Endothelial cell of umbilical vein (primary cell): ENCODE measurements at regions not wholly inside any gene's neighbourhood (a gene's known extent, or its start where the extent isn't known, plus 50 kb on each side); places are given as distances from the start of the nearest gene placed in this dataset.

Experiments used
- BruUV-seq: library from RNA; stranded (reverse); fragments of 400-500 nt; replicated peaks from 2 replicates; lab custom pipeline; 2021; lab: Mats Ljungman, UMichigan
- CTCF ChIA-PET: fragments of 300-600, 350-600 bp; sonication (Branson Sonifier 250); formaldehyde crosslinking; loops from one replicate; lab custom pipeline; 2021; ENCODE audit warnings: antibody characterized with exemption, inconsistent platforms; lab: Charles Lee
- POLR2A ChIA-PET: fragments of 300-600, 350-600 bp; sonication (Branson Sonifier 250); formaldehyde crosslinking; loops from one replicate; lab custom pipeline; 2021; ENCODE audit warnings: antibody characterized with exemption, inconsistent platforms; lab: Charles Lee
- DNase-seq: peaks from one replicate; pipeline ENCODE4 v3.0.0-alpha.2; 2011; ENCODE audit warnings: low read depth, low spot score
- FAIRE-seq: peaks from 2 replicates; lab custom pipeline; 2011; peaks lifted over from hg19 to GRCh38; lab: Jason Lieb, UNC
- H2AFZ ChIP-seq: 2 replicates; pipeline ENCODE4 v1.6.0; 2012; ENCODE audit warnings: low read depth, low read length, control low read depth, inconsistent platforms
- H3K27ac ChIP-seq: 2 replicates; pipeline ENCODE4 v1.5.1; 2011; ENCODE audit warnings: low read depth, mild to moderate bottlenecking, control low read depth, low read length, moderate library complexity; ENCODE audit not compliant: insufficient read depth
- H3K27me3 ChIP-seq, 2 experiments: 2 replicates each; pipeline versions ENCODE4 v1.6.0 to v1.6.1; 2011; ENCODE audit warnings: low read length in 2 of 2, mixed read lengths in 1 of 2; ENCODE audit not compliant: control insufficient read depth in 2 of 2, insufficient read depth in 2 of 2
- H3K36me3 ChIP-seq, 2 experiments: 2 replicates in 1 of 2; 3 replicates in 1 of 2; pipeline ENCODE4 v1.5.1; 2011; ENCODE audit warnings: low read length in 2 of 2, mild to moderate bottlenecking in 1 of 2, moderate library complexity in 1 of 2; ENCODE audit not compliant: control insufficient read depth in 2 of 2, insufficient read depth in 2 of 2; ENCODE audit errors: extremely low read depth in 1 of 2
- H3K4me1 ChIP-seq: 3 replicates; pipeline ENCODE4 v1.5.1; 2011; ENCODE audit warnings: mild to moderate bottlenecking, low read length; ENCODE audit not compliant: control insufficient read depth, insufficient read depth; ENCODE audit errors: extremely low read depth
- H3K4me2 ChIP-seq: 2 replicates; pipeline ENCODE4 v1.6.1; 2011; ENCODE audit warnings: low read length, control low read depth, mixed read lengths; ENCODE audit not compliant: insufficient read depth
- H3K4me3 ChIP-seq, 3 experiments: fragments of 200-600 bp in 1 of 3; sonication (generic), shearing (Covaris generic) in 1 of 3; replicated peaks in 1 of 3; 2 replicates each; pipeline ENCODE4 v1.5.1; 2011 to 2016; ENCODE audit warnings: control low read depth in 3 of 3, low read length in 3 of 3, mild to moderate bottlenecking in 2 of 3, inconsistent platforms in 1 of 3, low read depth in 1 of 3, moderate library complexity in 1 of 3; ENCODE audit not compliant: insufficient read depth in 1 of 3
- H3K79me2 ChIP-seq: 2 replicates; pipeline ENCODE4 v1.6.0; 2012; ENCODE audit warnings: low read length, inconsistent platforms; ENCODE audit not compliant: control insufficient read depth, insufficient read depth
- H3K9ac ChIP-seq: replicated peaks from 2 replicates; pipeline ENCODE3; 2011; ENCODE audit warnings: low read length, control low read depth; ENCODE audit not compliant: insufficient read depth; ENCODE audit errors: extremely low read depth
- H3K9me1 ChIP-seq: replicated peaks from 3 replicates; pipeline ENCODE4 v1.6.0; 2011; ENCODE audit warnings: mild to moderate bottlenecking, low read length; ENCODE audit not compliant: control insufficient read depth, insufficient read depth; ENCODE audit errors: extremely low read depth
- H3K9me3 ChIP-seq: replicated peaks from 2 replicates; pipeline ENCODE4 v1.5.1; 2012; ENCODE audit warnings: low read length, inconsistent platforms; ENCODE audit not compliant: control insufficient read depth, insufficient read depth
- H4K20me1 ChIP-seq: replicated peaks from 2 replicates; pipeline ENCODE3; 2011; ENCODE audit warnings: mild to moderate bottlenecking, low read length; ENCODE audit not compliant: control insufficient read depth, insufficient read depth; ENCODE audit errors: extremely low read depth
- EZH2 ChIP-seq: IDR thresholded peaks from 2 replicates; pipeline ENCODE4 v1.6.1; 2012; ENCODE audit warnings: borderline replicate concordance, low read depth, mild to moderate bottlenecking, moderate library complexity, low read length, inconsistent platforms; ENCODE audit not compliant: severe bottlenecking
- FOS ChIP-seq: IDR thresholded peaks from 2 replicates; pipeline ENCODE4 v1.6.1; 2011; ENCODE audit warnings: mild to moderate bottlenecking, low read length, moderate library complexity, borderline replicate concordance; ENCODE audit not compliant: insufficient read depth
- GATA2 ChIP-seq: IDR thresholded peaks from 2 replicates; pipeline ENCODE4 v1.7.0; 2011; ENCODE audit warnings: low read depth, mild to moderate bottlenecking, moderate library complexity, mixed read lengths, low read length; ENCODE audit not compliant: insufficient read length, insufficient read depth
- JUN ChIP-seq: IDR thresholded peaks from 2 replicates; pipeline ENCODE4 v1.6.1; 2011; ENCODE audit warnings: borderline replicate concordance, low read depth; ENCODE audit not compliant: insufficient read length, insufficient read depth
- MYC ChIP-seq: IDR thresholded peaks from one replicate; pipeline ENCODE4 v1.6.1; 2011; ENCODE audit warnings: mild to moderate bottlenecking, low read depth, low read length
- POLR2A ChIP-seq: IDR thresholded peaks from 2 replicates; pipeline ENCODE4 v1.6.1; 2012; ENCODE audit warnings: low read depth, mild to moderate bottlenecking, control low read depth, low read length
- POLR2AphosphoS5 ChIP-seq: IDR thresholded peaks from 2 replicates; pipeline ENCODE4 v1.6.1; 2012; ENCODE audit warnings: low read depth, mild to moderate bottlenecking, control low read depth, low read length, moderate library complexity; ENCODE audit not compliant: insufficient read depth
- dilution Hi-C: fragments of 300-500 bp; cut with MboI; formaldehyde crosslinking; loops from one replicate; pipeline ENCODE4 v1.15.0; 2019; ENCODE audit warnings: low sequenced_read_pairs; ENCODE audit not compliant: extremely low pct_ligation_motif_present
- intact Hi-C: fragments of 100-400 bp; cut with micrococcal nuclease; formaldehyde crosslinking; loops from one replicate; pipeline ENCODE4 v1.10.0; 2022
- TF ChIP-seq, protein P1 (sequence below), 2 donors: IDR thresholded peaks; 1 replicate in 1 of 2; 2 replicates in 1 of 2; pipeline ENCODE4 v1.5.1; 2011; ENCODE audit warnings: low read length in 2 of 2, mild to moderate bottlenecking in 2 of 2, moderate library complexity in 2 of 2, control low read depth in 1 of 2, inconsistent platforms in 1 of 2, low read depth in 1 of 2; ENCODE audit not compliant: insufficient read depth in 1 of 2; ENCODE audit errors: extremely low read depth in 1 of 2

DNA sequence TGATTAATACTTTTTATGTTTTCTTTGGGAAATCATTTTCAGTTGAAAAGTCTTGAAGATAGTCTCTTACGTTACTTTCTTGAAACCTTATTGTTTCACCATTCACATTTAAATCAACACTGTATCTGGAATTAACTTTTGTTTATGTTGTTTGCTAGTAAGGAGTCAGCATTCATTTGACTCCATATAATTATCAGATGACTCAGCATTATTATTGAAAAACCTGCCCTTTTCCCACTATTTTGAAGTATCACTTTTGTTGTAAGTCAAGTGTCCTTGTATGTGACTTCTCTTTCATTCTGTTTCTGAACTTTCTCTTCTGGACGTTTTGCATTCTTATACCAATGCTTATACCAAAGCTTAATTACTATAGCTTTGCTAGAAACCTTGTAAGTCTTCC, 186.1 kb upstream of the KLF12 start:
- H3K79me2 ChIP-seq, result no peaks in the 10 kb centered on the region
- FAIRE-seq (no peak), DNase-seq (no peak)
- no peak overlapping the region for H3K27ac ChIP-seq
- dilution Hi-C loops (no loop called here), intact Hi-C loops (no loop called here)
- H4K20me1 ChIP-seq, result no peaks in the 10 kb centered on the region
- POLR2A ChIA-PET, result no interaction called here
- H3K27me3 ChIP-seq, result no peaks in the 10 kb centered on the region
- no TSS peak for BruUV-seq
- H3K9me1 ChIP-seq, result peaks cover 2% of the 10 kb centered on the region
- no peaks in the 10 kb centered on the region for H3K36me3 ChIP-seq
- TF ChIP-seq EZH2, result no peak
- TF ChIP-seq, protein P1, sequence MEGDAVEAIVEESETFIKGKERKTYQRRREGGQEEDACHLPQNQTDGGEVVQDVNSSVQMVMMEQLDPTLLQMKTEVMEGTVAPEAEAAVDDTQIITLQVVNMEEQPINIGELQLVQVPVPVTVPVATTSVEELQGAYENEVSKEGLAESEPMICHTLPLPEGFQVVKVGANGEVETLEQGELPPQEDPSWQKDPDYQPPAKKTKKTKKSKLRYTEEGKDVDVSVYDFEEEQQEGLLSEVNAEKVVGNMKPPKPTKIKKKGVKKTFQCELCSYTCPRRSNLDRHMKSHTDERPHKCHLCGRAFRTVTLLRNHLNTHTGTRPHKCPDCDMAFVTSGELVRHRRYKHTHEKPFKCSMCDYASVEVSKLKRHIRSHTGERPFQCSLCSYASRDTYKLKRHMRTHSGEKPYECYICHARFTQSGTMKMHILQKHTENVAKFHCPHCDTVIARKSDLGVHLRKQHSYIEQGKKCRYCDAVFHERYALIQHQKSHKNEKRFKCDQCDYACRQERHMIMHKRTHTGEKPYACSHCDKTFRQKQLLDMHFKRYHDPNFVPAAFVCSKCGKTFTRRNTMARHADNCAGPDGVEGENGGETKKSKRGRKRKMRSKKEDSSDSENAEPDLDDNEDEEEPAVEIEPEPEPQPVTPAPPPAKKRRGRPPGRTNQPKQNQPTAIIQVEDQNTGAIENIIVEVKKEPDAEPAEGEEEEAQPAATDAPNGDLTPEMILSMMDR (IDR thresholded peaks at IDR 0.05; ENCODE audit: extremely low read depth in 1 of 2, insufficient read depth in 1 of 2, low read depth in 1 of 2, low read length in 2 of 2), result no peak
- TF ChIP-seq POLR2AphosphoS5, result no peak
- no peak for TF ChIP-seq MYC
- no peak for TF ChIP-seq FOS
- TF ChIP-seq POLR2A, result no peak
- CTCF ChIA-PET, result no interaction called here
- no peak overlapping the region for H2AFZ ChIP-seq
- H3K4me1 ChIP-seq, result no peaks in the 10 kb centered on the region
- no peak overlapping the region for H3K9ac ChIP-seq
- H3K4me3 ChIP-seq, result no peak overlapping the region
- no peaks in the 10 kb centered on the region for H3K9me3 ChIP-seq
- no peak overlapping the region for H3K4me2 ChIP-seq

DNA sequence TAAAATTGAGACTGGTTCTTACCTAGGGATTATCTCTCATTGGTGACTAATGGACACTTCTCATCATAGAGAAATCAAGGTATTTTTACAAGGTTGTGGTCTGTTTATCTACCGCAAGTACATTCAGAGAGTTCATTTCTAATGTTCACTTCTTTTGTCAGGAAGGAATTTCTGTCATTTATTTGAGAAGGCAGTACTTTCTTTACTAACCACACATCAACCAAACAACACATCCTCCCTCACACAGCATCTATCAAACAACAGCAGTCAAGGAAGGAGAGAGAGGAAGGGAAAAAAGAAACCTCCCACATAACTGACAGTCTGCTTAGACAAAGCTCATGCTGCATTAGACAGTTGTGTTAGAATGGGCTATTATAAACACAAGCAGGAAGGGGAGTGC, 182.3 kb upstream of the KLF12 start:
- ChIA-PET POLR2A (interaction anchor here (0.7 kb wide), 1 partner anchor 161 kb away, joined by 3 read pairs; no protein-coding TSS in a partner anchor), CTCF (interaction anchor here (0.9 to 1.5 kb wide), 2 partner anchors 12 to 28 kb away, joined by 3 to 4 read pairs; no protein-coding TSS in a partner anchor)
- Histone ChIP-seq H3K36me3 (no peaks in the 10 kb centered on the region), H3K9ac (no peak overlapping the region), H3K79me2 (no peaks in the 10 kb centered on the region), H3K9me3 (no peaks in the 10 kb centered on the region), H3K27ac (no peak overlapping the region), H3K27me3 (no peaks in the 10 kb centered on the region), H2AFZ (no peak overlapping the region), H3K4me1 (no peaks in the 10 kb centered on the region), H4K20me1 (no peaks in the 10 kb centered on the region), H3K9me1 (peaks cover 2% of the 10 kb centered on the region), H3K4me2 (no peak overlapping the region), H3K4me3 (no peak overlapping the region)
- TF ChIP-seq FOS (no peak), POLR2A (no peak), MYC (no peak), POLR2AphosphoS5 (no peak), GATA2 (no peak), JUN (no peak)
- TF ChIP-seq, protein P1 (IDR thresholded peaks at IDR 0.05; ENCODE audit: extremely low read depth in 1 of 2, insufficient read depth in 1 of 2, low read depth in 1 of 2, low read length in 2 of 2), result no peak
- intact Hi-C loops, result no loop called here
- FAIRE-seq (no peak), DNase-seq (no peak)
- dilution Hi-C loops, result no loop called here
- no TSS peak for BruUV-seq
